Effector memory CD4-positive, alpha-beta T cell (primary cell): ENCODE measurements at regions not wholly inside any gene's neighbourhood (a gene's known extent, or its start where the extent isn't known, plus 50 kb on each side); places are given as distances from the start of the nearest gene placed in this dataset.

Experiments used
- DNase-seq, 3 donors: peaks; one replicate each; pipeline ENCODE4 v3.0.0-alpha.2; 2020
- H3K27ac ChIP-seq: 2 replicates; pipeline ENCODE4 v1.7.0; 2013; ENCODE audit warnings: mild to moderate bottlenecking, low read length, moderate library complexity; ENCODE audit not compliant: insufficient read depth, poor library complexity, severe bottlenecking
- H3K27me3 ChIP-seq: replicated peaks from 2 replicates; pipeline ENCODE4 v1.7.0; 2013; ENCODE audit warnings: mild to moderate bottlenecking, low read length; ENCODE audit not compliant: insufficient read depth, control insufficient read depth, poor library complexity, severe bottlenecking
- H3K36me3 ChIP-seq: 2 replicates; pipeline ENCODE4 v1.7.0; 2013; ENCODE audit warnings: mild to moderate bottlenecking, low read length, moderate library complexity; ENCODE audit not compliant: control insufficient read depth, insufficient read depth
- H3K4me1 ChIP-seq: 2 replicates; pipeline ENCODE4 v1.7.0; 2013; ENCODE audit warnings: low read length, mild to moderate bottlenecking; ENCODE audit not compliant: control insufficient read depth, insufficient read depth, poor library complexity, severe bottlenecking
- H3K4me3 ChIP-seq: 2 replicates; pipeline ENCODE4 v1.7.0; 2013; ENCODE audit warnings: low read length, low read depth, mild to moderate bottlenecking; ENCODE audit not compliant: insufficient read depth, poor library complexity, severe bottlenecking
- H3K9me3 ChIP-seq: 2 replicates; pipeline ENCODE4 v1.7.0; 2013; ENCODE audit warnings: mild to moderate bottlenecking, low read length, moderate library complexity; ENCODE audit not compliant: control insufficient read depth

DNA sequence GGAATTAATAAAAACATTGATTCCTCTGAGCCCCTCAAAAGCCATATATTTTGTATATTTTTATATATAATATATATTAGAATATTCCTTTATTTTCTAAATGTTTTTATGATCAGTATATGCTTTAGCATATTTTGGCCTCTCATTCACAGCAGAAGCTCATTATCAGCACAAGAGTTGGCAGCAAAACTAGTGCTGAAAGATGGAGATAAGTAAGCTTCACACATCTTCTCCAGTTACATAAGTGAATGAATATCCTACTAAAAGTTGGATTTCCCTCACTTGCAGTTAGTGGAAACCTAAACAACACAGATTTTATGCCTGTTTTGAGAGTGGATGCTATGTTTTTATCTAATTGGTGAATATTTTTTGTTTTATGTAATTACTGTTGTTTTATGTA lies 1303.8 kb upstream of the ADGRB3 start:
- DNase-seq, result no peak
- H3K4me1 ChIP-seq, result no peaks in the 10 kb centered on the region
- H3K27ac ChIP-seq, result no peak overlapping the region
- no peak overlapping the region for H3K4me3 ChIP-seq
- H3K27me3 ChIP-seq, result no peaks in the 10 kb centered on the region
- H3K36me3 ChIP-seq, result no peaks in the 10 kb centered on the region
- no peaks in the 10 kb centered on the region for H3K9me3 ChIP-seq

DNA sequence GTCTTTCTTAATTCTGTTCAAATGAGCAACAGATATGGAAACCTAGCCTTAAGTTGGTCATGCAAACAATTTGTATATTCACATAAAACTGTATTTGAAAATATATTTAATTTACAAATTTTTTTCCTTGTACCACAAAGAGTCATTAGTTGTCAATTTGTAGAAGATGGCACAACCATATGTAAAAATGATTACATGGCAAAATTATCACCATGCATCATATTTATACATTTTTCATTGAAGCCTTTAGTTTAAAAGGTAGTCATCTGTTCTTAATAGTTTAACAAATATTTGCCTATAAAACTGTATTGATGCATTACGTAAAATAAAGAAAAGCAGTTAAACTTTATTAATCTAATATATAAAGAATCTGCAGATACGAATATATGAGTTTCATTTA lies 1306.8 kb upstream of the ADGRB3 start:
- Histone ChIP-seq H3K4me3 (no peak overlapping the region), H3K9me3 (no peaks in the 10 kb centered on the region), H3K36me3 (no peaks in the 10 kb centered on the region), H3K4me1 (no peaks in the 10 kb centered on the region), H3K27me3 (no peaks in the 10 kb centered on the region), H3K27ac (no peak overlapping the region)
- no peak for DNase-seq

DNA sequence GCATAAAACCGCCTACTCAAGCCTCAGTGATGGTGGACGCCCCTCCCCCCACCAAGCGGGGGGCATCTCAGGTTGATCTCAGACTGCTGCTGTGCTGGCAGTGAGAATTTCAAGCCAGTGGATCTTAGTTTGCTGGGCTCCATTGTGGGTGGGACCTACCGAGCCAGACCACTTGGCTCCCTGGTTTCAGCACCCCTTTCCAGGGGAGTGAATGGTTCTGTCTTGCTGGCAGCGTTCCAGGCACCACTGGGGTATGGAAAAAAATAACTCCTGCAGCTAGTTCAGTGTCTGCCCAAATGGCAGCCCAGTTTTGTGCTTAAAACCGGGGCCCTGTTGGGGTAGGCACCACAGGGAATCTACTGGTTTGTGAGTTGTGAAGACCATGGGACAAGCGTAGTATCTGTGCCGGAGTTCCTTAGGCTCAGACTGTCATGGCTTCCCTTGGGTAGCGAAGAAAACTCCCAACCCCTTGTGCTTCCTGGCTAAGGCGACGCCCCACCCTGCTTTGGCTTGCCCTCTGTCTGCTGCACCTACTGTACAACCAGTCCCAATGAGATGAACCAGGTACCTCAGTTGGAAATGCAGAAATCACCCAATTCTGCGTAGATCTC lies 1334.5 kb upstream of the ADGRB3 start:
- Histone ChIP-seq H3K27me3 (no peaks in the 10 kb centered on the region), H3K36me3 (no peaks in the 10 kb centered on the region), H3K4me1 (no peaks in the 10 kb centered on the region), H3K4me3 (no peak overlapping the region), H3K9me3 (no peaks in the 10 kb centered on the region), H3K27ac (no peak overlapping the region)
- DNase-seq, result no peak

DNA sequence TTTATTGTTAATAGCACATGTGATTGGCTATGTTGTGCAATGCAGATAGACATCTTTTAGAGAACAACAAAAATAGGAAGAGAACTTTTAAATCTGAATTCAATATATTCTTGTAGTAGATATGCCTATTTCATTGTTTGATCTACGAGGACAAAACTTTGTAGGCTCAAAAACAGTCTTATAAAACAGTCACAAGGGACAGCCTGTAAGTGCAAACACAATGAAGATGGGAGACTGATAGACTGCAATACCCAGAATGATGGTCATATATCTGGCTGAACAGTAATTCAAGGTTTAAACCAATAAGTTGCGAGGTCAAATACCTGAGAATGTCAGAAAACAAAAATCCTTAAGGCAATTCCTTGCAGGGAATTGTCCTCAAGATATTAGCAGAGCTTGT lies 1342.9 kb upstream of the ADGRB3 start:
- H3K4me3 ChIP-seq, result no peak overlapping the region
- H3K27me3 ChIP-seq, result no peaks in the 10 kb centered on the region
- no peaks in the 10 kb centered on the region for H3K36me3 ChIP-seq
- H3K9me3 ChIP-seq, result no peaks in the 10 kb centered on the region
- DNase-seq, result no peak
- no peaks in the 10 kb centered on the region for H3K4me1 ChIP-seq
- H3K27ac ChIP-seq, result no peak overlapping the region

DNA sequence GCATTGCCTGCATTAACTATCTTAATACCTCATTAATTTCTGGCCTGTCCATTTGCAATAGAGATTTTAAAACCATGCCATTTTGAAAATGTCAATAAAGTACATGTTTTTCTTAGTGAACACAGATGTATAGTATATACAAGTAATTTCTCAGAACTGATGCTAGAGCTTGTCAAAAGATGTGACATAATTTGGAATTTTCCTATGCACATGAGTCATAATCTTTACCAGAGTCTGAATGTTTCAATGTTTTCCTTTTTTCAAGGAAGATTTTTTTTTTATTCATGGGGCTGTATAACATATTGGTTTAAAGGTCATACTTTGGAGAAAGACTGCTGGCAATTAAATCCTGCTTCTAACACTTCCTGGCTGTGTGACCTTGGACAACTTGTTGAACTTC lies 1347.5 kb upstream of the ADGRB3 start:
- H3K27ac ChIP-seq, result no peak overlapping the region
- H3K4me3 ChIP-seq, result no peak overlapping the region
- H3K9me3 ChIP-seq, result no peaks in the 10 kb centered on the region
- H3K4me1 ChIP-seq, result no peaks in the 10 kb centered on the region
- no peaks in the 10 kb centered on the region for H3K27me3 ChIP-seq
- no peak for DNase-seq
- H3K36me3 ChIP-seq, result no peaks in the 10 kb centered on the region

DNA sequence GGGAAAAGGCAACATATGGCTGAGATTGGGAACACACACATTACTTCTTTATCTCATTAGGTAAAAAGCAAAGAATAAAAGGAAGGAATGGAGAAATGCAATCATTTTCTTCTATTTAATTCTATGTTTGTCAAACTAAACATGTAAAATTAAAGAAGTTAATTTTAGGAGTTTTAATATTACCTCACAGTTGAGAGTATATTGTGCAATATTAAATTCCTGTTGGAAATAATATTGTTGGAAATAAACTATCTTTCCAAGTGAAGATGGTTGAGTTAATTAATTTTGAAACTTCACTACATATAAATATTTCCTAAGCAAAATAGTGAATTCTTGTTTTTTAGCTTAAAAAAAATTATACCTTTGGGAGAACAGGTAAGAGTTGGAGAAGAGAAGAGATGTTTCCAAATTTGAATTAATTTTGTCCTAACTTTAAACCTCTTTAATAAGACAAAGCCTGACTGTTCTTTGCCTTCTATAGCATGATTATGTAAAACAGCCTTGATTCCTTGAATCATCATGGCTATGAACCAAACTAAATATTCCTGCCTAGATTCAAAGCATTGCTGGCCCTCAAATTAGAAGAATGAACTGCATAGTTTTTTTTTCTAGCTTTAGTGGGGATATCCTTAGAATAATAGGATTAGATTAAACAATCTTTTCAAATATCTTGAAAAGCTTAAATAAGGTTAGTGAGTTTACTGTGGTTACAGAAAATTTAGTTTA lies 1349.1 kb upstream of the ADGRB3 start:
- DNase-seq, result no peak
- no peak overlapping the region for H3K27ac ChIP-seq

DNA sequence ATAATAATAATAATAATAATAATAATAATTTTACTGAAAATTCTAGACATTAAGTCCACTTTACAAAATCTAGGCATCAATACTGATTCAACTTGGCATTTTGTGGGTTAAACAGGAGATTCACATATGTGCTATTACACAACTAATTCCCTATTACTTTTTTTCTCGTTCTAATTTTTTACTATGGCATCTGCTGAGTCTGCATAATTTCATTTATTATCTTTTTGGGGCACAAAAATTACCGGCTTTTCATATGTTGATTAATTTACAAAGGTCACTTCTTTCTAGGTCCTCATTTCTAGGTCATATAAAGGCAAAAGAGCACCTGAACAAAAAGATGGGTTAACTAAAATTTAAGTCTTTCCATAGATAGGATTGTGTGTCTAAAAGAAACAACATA lies 1357.8 kb upstream of the ADGRB3 start:
- Histone ChIP-seq H3K4me3 (no peak overlapping the region), H3K36me3 (no peaks in the 10 kb centered on the region), H3K9me3 (no peaks in the 10 kb centered on the region), H3K27ac (no peak overlapping the region), H3K4me1 (no peaks in the 10 kb centered on the region), H3K27me3 (no peaks in the 10 kb centered on the region)
- DNase-seq, result no peak

More for the DNA sequence above, 1349.1 kb upstream of the ADGRB3 start:
- Histone ChIP-seq H3K27me3 (no peaks in the 10 kb centered on the region), H3K4me1 (no peaks in the 10 kb centered on the region), H3K36me3 (no peaks in the 10 kb centered on the region), H3K9me3 (no peaks in the 10 kb centered on the region), H3K4me3 (no peak overlapping the region)

DNA sequence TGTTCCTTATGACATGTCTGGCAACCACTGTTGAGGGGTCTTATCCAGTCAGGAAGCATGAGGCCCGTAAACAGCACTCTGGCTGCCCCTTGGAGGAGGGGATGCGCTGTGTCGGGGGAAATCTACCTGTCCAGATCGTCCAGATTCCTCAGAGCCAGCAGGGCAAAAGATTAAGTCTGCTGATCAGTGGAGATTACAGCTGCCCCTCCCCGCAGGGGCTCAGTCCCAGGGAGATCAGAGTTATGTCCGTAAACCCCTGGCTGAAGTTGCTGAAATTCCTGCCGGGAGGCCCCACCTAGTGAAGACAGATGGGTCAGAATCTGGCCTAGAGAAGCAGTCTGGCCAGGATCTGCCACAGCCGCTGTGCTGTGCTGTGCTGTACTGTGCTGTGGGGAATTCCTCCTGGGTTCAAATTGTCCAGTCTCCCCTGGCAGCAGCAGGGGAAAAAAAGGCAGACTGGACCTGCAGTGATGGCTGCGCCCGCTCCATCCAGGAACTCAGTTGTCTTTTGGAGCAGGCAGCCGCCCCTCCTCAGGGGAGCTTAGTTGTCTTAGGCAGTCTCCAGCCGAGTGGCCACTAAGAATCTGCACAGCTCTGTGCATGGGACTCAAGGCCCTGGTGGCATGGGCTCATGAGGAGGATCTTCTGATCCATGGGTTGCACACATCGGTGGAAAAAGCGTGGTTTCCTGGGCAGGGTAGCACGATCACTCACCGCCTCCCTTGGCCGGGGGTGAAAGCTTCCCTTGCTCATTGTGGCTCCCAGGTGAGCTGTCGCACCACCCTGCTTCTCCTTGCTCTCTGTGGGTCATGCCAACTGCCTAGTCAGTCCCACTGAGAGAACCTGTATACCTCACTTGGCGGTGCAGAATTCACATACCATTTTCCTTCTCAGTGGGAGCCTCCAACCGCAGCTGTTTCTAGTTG lies 1368.8 kb upstream of the ADGRB3 start:
- no peak for DNase-seq
- Histone ChIP-seq H3K4me3 (no peak overlapping the region), H3K36me3 (no peaks in the 10 kb centered on the region), H3K27ac (no peak overlapping the region), H3K9me3 (no peaks in the 10 kb centered on the region), H3K4me1 (no peaks in the 10 kb centered on the region), H3K27me3 (no peaks in the 10 kb centered on the region)

DNA sequence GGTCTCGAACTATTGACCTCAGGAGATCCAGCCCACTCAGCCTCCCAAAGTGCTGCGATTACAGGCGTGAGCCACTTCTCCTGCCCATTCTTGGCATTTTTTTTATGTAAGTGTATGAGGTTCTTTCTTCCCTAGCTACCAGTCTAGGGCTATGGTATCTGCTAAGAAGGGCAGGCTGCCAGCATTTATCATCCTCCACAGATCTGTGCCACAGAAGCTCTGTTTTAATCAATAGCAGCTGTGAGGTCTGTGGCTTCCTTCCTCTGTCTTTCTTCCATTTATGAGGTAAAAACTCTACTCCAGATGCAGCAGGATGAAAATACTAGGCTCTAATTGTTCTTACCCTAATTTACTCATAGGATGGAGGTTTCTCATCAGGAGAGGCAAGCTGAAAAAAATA lies 1382.4 kb upstream of the ADGRB3 start:
- Histone ChIP-seq H3K4me3 (no peak overlapping the region), H3K27ac (no peak overlapping the region), H3K36me3 (no peaks in the 10 kb centered on the region), H3K9me3 (no peaks in the 10 kb centered on the region), H3K4me1 (no peaks in the 10 kb centered on the region), H3K27me3 (no peaks in the 10 kb centered on the region)
- no peak for DNase-seq

DNA sequence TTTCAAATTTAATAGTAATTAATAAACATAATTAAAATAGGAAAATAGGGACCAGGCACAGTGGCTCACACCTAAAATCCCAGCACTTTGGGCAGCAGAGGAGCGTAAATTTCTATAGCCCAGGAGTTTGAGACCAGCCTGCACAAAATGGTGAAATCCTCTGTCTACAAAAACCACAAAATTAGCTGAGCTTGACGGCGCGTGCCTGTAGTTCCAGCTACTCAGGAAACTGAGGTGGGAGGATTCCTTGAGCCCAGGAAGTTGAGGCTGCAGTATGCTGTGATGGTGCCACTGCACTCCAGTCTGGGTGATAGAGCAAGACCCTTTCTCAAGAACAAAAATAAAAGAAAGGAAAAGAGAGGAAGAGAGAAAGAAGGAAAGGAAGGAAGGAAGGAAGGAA lies 1387.0 kb upstream of the ADGRB3 start:
- no peaks in the 10 kb centered on the region for H3K27me3 ChIP-seq
- H3K36me3 ChIP-seq, result no peaks in the 10 kb centered on the region
- no peak for DNase-seq

More for the DNA sequence above, 1387.0 kb upstream of the ADGRB3 start:
- Histone ChIP-seq H3K9me3 (no peaks in the 10 kb centered on the region), H3K4me3 (no peak overlapping the region), H3K4me1 (no peaks in the 10 kb centered on the region), H3K27ac (no peak overlapping the region)
